ENCODE measurements at regions not wholly inside any gene's neighbourhood (a gene's known extent, or its start where the extent isn't known, plus 50 kb on each side); places are given as distances from the start of the nearest gene placed in this dataset.

GRCh38 chr18:37702841-37703240 is 137.2 kb upstream of the CELF4 start:
- no peaks in the 10 kb centered on the region for H3K27me3 ChIP-seq (ENCODE audit: control insufficient read depth, insufficient read depth, low read length)
- no peak for DNase-seq (ENCODE audit: low read depth)
- TF ChIP-seq CTCF (IDR thresholded peaks at IDR 0.05; ENCODE audit: insufficient read depth, low read length, poor library complexity, severe bottlenecking), result no peak
- H3K4me3 ChIP-seq (ENCODE audit: low read depth, low read length), result no peak overlapping the region
- H3K36me3 ChIP-seq (ENCODE audit: control insufficient read depth, insufficient read depth, low read length), result no peaks in the 10 kb centered on the region

- H3K27me3 ChIP-seq (ENCODE audit: control insufficient read depth, insufficient read depth, low read length), result no peaks in the 10 kb centered on the region
- H3K36me3 ChIP-seq (ENCODE audit: control insufficient read depth, insufficient read depth, low read length), result no peaks in the 10 kb centered on the region
- no peak overlapping the region for H3K4me3 ChIP-seq (ENCODE audit: low read depth, low read length)
- DNase-seq (ENCODE audit: low read depth), result no peak
- no peak for TF ChIP-seq CTCF (IDR thresholded peaks at IDR 0.05; ENCODE audit: insufficient read depth, low read length, poor library complexity, severe bottlenecking)
Observed at GRCh38 chr18:37701967-37702366, 136.4 kb upstream of the CELF4 start.

- H3K36me3 ChIP-seq (ENCODE audit: control insufficient read depth, insufficient read depth, low read length), result no peaks in the 10 kb centered on the region
- H3K4me3 ChIP-seq (ENCODE audit: low read depth, low read length), result no peak overlapping the region
- no peak for TF ChIP-seq CTCF (IDR thresholded peaks at IDR 0.05; ENCODE audit: insufficient read depth, low read length, poor library complexity, severe bottlenecking)
- no peaks in the 10 kb centered on the region for H3K27me3 ChIP-seq (ENCODE audit: control insufficient read depth, insufficient read depth, low read length)
- no peak for DNase-seq (ENCODE audit: low read depth)
Observed at GRCh38 chr18:37698508-37699040, 133.0 kb upstream of the CELF4 start.

- DNase-seq (ENCODE audit: low read depth), result no peak
- no peaks in the 10 kb centered on the region for H3K27me3 ChIP-seq (ENCODE audit: control insufficient read depth, insufficient read depth, low read length)
- no peak overlapping the region for H3K4me3 ChIP-seq (ENCODE audit: low read depth, low read length)
- H3K36me3 ChIP-seq (ENCODE audit: control insufficient read depth, insufficient read depth, low read length), result no peaks in the 10 kb centered on the region
- TF ChIP-seq CTCF (IDR thresholded peaks at IDR 0.05; ENCODE audit: insufficient read depth, low read length, poor library complexity, severe bottlenecking), result no peak
Observed at GRCh38 chr18:37694516-37694915, 128.9 kb upstream of the CELF4 start.

- Histone ChIP-seq H3K4me3 (ENCODE audit: low read depth, low read length) (no peak overlapping the region), H3K36me3 (ENCODE audit: control insufficient read depth, insufficient read depth, low read length) (no peaks in the 10 kb centered on the region), H3K27me3 (ENCODE audit: control insufficient read depth, insufficient read depth, low read length) (no peaks in the 10 kb centered on the region)
- TF ChIP-seq CTCF (IDR thresholded peaks at IDR 0.05; ENCODE audit: insufficient read depth, low read length, poor library complexity, severe bottlenecking), result no peak
- DNase-seq (ENCODE audit: low read depth), result no peak
Observed at GRCh38 chr18:37691162-37691561, 125.6 kb upstream of the CELF4 start.

GRCh38 chr18:37689841-37690240 is 124.2 kb upstream of the CELF4 start:
- no peak for TF ChIP-seq CTCF (IDR thresholded peaks at IDR 0.05; ENCODE audit: insufficient read depth, low read length, poor library complexity, severe bottlenecking)
- Histone ChIP-seq H3K27me3 (ENCODE audit: control insufficient read depth, insufficient read depth, low read length) (no peaks in the 10 kb centered on the region), H3K4me3 (ENCODE audit: low read depth, low read length) (no peak overlapping the region), H3K36me3 (ENCODE audit: control insufficient read depth, insufficient read depth, low read length) (no peaks in the 10 kb centered on the region)
- no peak for DNase-seq (ENCODE audit: low read depth)

Measured in kidney epithelial cell (primary cell).